22Rv1 (cell line): ENCODE measurements at regions not wholly inside any gene's neighbourhood (a gene's known extent, or its start where the extent isn't known, plus 50 kb on each side); places are given as distances from the start of the nearest gene placed in this dataset.

Experiments used
- ZFX ChIP-seq: fragments of 450-650 bp; IDR thresholded peaks from 2 replicates; pipeline ENCODE4 v1.6.1; 2017; ENCODE audit warnings: antibody characterized with exemption, borderline replicate concordance
- TF ChIP-seq, protein P1 (sequence below): fragments of 450-650 bp; IDR thresholded peaks from 2 replicates; pipeline ENCODE4 v1.5.1; 2017; ENCODE audit warnings: mild to moderate bottlenecking

DNA sequence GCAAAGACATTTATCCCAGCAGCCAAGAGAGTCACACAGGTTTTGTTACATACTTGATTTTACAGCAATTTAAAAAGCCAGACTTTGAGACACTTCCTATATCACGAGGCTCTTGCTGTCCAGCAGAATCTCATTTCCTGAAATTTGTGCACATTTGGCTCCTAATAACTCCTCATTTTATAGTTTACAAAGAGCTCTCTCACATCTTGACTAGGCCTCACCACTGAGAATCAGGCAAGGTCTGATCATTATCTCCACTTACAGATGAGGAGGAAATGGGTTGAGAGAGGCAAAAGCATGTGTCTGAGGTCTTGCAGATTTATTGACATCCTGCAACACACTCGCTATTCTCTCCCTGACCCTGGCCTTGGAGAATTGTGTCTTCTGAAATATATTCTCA, 426.8 kb downstream of the MAFB start:
- TF ChIP-seq, protein P1, sequence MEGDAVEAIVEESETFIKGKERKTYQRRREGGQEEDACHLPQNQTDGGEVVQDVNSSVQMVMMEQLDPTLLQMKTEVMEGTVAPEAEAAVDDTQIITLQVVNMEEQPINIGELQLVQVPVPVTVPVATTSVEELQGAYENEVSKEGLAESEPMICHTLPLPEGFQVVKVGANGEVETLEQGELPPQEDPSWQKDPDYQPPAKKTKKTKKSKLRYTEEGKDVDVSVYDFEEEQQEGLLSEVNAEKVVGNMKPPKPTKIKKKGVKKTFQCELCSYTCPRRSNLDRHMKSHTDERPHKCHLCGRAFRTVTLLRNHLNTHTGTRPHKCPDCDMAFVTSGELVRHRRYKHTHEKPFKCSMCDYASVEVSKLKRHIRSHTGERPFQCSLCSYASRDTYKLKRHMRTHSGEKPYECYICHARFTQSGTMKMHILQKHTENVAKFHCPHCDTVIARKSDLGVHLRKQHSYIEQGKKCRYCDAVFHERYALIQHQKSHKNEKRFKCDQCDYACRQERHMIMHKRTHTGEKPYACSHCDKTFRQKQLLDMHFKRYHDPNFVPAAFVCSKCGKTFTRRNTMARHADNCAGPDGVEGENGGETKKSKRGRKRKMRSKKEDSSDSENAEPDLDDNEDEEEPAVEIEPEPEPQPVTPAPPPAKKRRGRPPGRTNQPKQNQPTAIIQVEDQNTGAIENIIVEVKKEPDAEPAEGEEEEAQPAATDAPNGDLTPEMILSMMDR = no peak
- TF ChIP-seq ZFX = no peak
